Glutamatergic neuron (in vitro differentiated cells): ENCODE measurements at regions not wholly inside any gene's neighbourhood (a gene's known extent, or its start where the extent isn't known, plus 50 kb on each side); places are given as distances from the start of the nearest gene placed in this dataset.
"Not testable (repeated sequence)": the region's sequence is repeated elsewhere in the genome, so short reads cannot be mapped to it uniquely, and the experiment has no call there.

ENCODE experiments used
- DNase-seq: peaks from one replicate; pipeline ENCODE4 v3.0.0; 2022
- H3K27ac Mint-ChIP-seq: one replicate; pipeline ENCODE4 v1.8.0; 2020; ENCODE audit warnings: mild to moderate bottlenecking, mixed read lengths, inconsistent platforms; ENCODE audit not compliant: unreplicated experiment
- H3K27me3 Mint-ChIP-seq: one replicate; pipeline ENCODE4 v1.8.0; 2020; ENCODE audit warnings: mild to moderate bottlenecking, moderate library complexity, mixed read lengths, inconsistent platforms; ENCODE audit not compliant: unreplicated experiment
- H3K36me3 Mint-ChIP-seq: one replicate; pipeline ENCODE4 v1.8.0; 2020; ENCODE audit warnings: mild to moderate bottlenecking, mixed read lengths, inconsistent platforms; ENCODE audit not compliant: unreplicated experiment
- H3K4me1 Mint-ChIP-seq: one replicate; pipeline ENCODE4 v1.8.0; 2020; ENCODE audit warnings: mild to moderate bottlenecking, low read depth, mixed read lengths, inconsistent platforms; ENCODE audit not compliant: unreplicated experiment
- H3K4me3 Mint-ChIP-seq: one replicate; pipeline ENCODE4 v1.8.0; 2020; ENCODE audit warnings: mild to moderate bottlenecking, mixed read lengths, inconsistent platforms; ENCODE audit not compliant: unreplicated experiment
- H3K9me3 Mint-ChIP-seq: one replicate; pipeline ENCODE4 v1.8.0; 2020; ENCODE audit warnings: mild to moderate bottlenecking, moderate library complexity, mixed read lengths, inconsistent platforms; ENCODE audit not compliant: unreplicated experiment
- TF ChIP-seq, protein P1 (sequence below): fragments of 200-600 bp; sonication (generic); IDR thresholded peaks from one replicate; pipeline ENCODE4 v1.5.0; 2021; ENCODE audit not compliant: partially characterized antibody, unreplicated experiment

DNA sequence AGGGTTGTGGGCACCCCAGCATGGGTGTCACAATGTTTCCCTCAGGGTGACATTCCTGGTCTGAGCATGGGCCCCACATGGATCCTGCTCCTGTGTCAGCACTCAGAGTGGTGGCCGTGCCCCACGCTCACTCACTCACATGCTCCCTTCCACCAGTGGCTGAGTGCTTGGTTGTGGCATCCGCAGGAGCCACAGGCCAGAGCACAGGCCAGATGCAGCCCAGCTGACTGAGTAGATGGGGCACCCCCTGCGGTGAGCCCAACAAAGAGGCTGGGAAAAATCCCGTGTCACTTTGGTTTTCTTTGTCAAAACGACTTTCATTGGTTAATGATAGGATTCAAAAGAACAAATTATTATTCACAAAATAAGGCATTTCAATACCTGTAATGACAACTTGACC is 204.6 kb upstream of the ANXA10 start:
- TF ChIP-seq, protein P1, sequence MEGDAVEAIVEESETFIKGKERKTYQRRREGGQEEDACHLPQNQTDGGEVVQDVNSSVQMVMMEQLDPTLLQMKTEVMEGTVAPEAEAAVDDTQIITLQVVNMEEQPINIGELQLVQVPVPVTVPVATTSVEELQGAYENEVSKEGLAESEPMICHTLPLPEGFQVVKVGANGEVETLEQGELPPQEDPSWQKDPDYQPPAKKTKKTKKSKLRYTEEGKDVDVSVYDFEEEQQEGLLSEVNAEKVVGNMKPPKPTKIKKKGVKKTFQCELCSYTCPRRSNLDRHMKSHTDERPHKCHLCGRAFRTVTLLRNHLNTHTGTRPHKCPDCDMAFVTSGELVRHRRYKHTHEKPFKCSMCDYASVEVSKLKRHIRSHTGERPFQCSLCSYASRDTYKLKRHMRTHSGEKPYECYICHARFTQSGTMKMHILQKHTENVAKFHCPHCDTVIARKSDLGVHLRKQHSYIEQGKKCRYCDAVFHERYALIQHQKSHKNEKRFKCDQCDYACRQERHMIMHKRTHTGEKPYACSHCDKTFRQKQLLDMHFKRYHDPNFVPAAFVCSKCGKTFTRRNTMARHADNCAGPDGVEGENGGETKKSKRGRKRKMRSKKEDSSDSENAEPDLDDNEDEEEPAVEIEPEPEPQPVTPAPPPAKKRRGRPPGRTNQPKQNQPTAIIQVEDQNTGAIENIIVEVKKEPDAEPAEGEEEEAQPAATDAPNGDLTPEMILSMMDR = no peak
- Mint-ChIP-seq H3K27me3 (no peaks in the 10 kb centered on the region), H3K4me3 (no peak overlapping the region), H3K27ac (no peak overlapping the region), H3K36me3 (no peaks in the 10 kb centered on the region), H3K4me1 (no peaks in the 10 kb centered on the region), H3K9me3 (no peaks in the 10 kb centered on the region)
- no peak for DNase-seq

DNA sequence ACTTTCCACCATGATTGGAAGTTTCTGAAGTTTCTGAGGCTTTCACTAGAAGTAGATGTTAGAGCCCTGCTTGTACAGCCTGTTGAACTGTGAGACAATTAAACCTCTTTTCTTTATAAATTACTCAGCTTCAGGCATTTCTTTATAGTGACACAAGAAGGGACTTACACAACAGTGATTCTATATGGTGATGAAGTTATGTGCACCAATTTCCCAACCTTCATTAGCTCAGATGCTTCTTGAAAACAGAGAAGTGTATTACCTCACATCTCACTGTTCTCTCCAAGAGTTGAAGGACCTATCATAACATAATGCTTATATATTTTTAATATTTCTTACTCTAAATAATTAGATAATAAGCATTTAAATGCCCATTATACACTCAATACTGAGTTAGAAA is 202.1 kb upstream of the ANXA10 start:
- no peaks in the 10 kb centered on the region for H3K36me3 Mint-ChIP-seq
- H3K27ac Mint-ChIP-seq = no peak overlapping the region
- H3K27me3 Mint-ChIP-seq = peaks cover 2% of the 10 kb centered on the region
- no peaks in the 10 kb centered on the region for H3K9me3 Mint-ChIP-seq
- H3K4me1 Mint-ChIP-seq = no peaks in the 10 kb centered on the region
- TF ChIP-seq, protein P1 = no peak
- DNase-seq = no peak
- H3K4me3 Mint-ChIP-seq = no peak overlapping the region

DNA sequence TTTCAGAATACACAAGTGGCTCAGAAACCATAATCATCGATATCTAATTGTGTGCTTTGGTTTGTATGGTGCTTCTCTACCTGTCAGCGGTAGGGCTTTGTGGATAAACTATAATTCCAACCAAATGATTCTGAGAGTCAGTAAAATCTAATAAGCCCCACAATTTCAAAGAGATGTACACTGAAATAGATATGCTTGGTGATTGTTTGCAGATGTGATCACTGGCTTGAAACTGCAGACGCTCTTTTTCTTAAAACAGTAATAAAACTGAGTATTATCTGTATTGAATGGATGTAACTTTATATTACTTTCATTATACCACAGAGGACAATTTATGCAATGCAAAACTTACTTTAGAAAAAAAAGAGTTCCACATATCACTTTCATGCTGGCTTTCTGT is 198.8 kb upstream of the ANXA10 start:
- Mint-ChIP-seq H3K4me1 (peaks cover 6% of the 10 kb centered on the region), H3K4me3 (no peak overlapping the region), H3K27me3 (peaks cover 2% of the 10 kb centered on the region), H3K9me3 (no peaks in the 10 kb centered on the region), H3K36me3 (no peaks in the 10 kb centered on the region), H3K27ac (no peak overlapping the region)
- TF ChIP-seq, protein P1 = no peak
- DNase-seq = no peak

DNA sequence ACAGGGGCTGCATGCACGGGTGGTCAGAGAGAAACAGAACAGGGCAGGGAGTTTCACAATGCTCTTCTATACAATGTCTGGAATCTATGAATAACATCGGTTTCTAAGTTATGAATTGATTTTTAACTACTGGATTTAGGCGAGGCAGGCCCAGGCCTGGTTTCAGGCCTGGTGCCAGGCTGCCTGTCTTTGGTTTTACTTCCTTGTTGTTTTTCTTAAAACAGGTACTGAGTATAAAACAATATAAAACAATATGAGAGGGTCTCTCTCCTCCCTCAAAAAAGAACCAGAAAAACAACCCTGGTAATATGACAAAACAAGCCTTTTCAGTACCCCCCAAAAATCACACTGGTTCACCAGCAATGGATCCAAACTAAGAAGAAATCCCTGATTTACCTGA is 196.1 kb upstream of the ANXA10 start:
- not testable (repeated sequence) for H3K27me3 Mint-ChIP-seq, H3K4me3 Mint-ChIP-seq, H3K4me1 Mint-ChIP-seq, H3K36me3 Mint-ChIP-seq, H3K27ac Mint-ChIP-seq, H3K9me3 Mint-ChIP-seq, DNase-seq

DNA sequence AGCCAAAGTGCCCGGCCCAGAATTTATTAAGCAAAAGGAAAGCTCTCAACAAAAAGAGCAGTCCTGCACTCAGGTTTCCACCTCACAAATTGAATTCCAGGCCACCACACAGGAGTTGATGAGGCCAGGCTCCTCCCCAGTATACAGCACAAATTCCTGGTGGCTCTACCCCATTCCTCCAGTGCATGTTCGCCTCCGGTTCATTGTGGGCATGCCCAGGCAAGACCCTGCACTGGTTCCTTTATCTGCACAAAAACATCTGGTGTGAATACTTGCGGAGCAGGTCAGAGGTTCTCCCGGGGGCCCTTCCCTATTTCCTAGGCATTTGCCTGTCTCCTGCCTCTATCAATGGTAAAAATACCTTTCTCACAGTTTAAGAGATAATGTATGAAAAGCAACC is 195.2 kb upstream of the ANXA10 start:
- Mint-ChIP-seq H3K9me3 (peaks cover 2% of the 10 kb centered on the region), H3K36me3 (no peaks in the 10 kb centered on the region), H3K27ac (no peak overlapping the region), H3K4me1 (peaks cover 6% of the 10 kb centered on the region), H3K27me3 (peaks cover 2% of the 10 kb centered on the region), H3K4me3 (no peak overlapping the region)
- TF ChIP-seq, protein P1 = no peak
- DNase-seq = peak; percentile 19

DNA sequence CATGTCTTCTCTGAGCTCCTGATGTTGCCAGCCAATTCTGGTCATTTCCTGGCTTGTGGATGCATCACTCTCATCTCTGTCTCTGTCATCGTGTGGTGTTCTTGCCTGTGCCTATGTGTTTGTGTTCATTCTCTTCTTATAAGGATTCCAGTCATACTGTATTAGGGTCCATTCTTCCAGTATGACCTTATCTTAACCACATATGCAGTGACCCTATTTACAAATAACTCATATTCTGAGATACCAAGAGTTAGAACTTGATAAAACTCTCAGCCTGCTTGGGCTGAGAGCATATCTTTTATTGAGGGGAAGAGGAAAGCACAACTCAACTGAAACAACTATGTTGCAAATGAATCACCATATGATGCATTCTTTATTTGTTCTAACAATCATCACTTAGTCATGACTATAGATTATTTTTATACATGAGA is 189.0 kb upstream of the ANXA10 start:
- Mint-ChIP-seq H3K27me3 (no peaks in the 10 kb centered on the region), H3K4me1 (no peaks in the 10 kb centered on the region), H3K36me3 (no peaks in the 10 kb centered on the region), H3K9me3 (peaks cover 2% of the 10 kb centered on the region), H3K4me3 (no peak overlapping the region), H3K27ac (no peak overlapping the region)
- TF ChIP-seq, protein P1 = no peak
- DNase-seq = no peak
